GM12873 (cell line): ENCODE measurements at regions not wholly inside any gene's neighbourhood (a gene's known extent, or its start where the extent isn't known, plus 50 kb on each side); places are given as distances from the start of the nearest gene placed in this dataset.

Experiments
- TF ChIP-seq, protein P1 (sequence below): IDR thresholded peaks from 2 replicates; pipeline ENCODE4 v1.5.1; 2012; ENCODE audit warnings: low read depth, mild to moderate bottlenecking, moderate library complexity, low read length, control low read depth; ENCODE audit not compliant: insufficient read depth; ENCODE audit errors: missing control alignments

DNA sequence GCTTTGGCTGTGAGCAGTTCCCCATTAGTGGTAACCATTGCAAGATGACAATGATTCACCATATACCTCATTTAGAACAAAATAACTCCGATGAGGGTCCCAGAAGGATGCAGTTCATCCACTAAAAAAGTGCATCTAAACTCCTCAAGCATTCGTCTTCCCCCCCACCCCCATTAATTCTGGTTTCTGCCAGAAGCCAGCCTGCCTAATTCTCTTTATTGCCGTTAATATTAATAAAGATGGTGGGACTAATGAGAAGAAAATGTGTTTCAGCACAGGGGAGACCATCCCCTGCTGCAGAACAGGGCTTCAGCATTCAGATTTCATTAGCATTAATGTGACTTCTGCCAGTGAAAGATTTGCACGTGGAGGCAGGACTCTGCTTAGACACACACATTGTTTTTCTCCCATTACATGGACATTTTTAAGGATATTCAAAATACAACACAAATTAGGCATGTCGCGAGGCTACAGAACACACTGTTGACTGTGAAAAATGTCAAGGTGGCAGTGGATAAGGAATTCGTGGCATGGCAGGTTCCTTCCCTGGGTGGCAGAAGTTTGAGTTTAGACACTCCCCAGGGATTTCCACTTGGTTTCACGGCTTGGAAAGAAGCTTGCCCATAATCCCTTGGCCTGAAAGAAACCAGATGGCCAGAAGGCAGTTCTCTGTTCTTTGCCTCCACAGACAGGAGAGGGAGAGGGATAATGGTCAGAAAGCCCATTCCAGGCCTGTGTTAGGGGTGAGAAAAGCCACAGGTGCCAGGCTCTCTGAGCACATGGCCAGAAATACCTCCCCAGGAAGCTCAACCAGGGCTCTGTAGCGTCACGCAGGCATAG is 236.5 kb downstream of the FOXO1 start:
- TF ChIP-seq, protein P1, sequence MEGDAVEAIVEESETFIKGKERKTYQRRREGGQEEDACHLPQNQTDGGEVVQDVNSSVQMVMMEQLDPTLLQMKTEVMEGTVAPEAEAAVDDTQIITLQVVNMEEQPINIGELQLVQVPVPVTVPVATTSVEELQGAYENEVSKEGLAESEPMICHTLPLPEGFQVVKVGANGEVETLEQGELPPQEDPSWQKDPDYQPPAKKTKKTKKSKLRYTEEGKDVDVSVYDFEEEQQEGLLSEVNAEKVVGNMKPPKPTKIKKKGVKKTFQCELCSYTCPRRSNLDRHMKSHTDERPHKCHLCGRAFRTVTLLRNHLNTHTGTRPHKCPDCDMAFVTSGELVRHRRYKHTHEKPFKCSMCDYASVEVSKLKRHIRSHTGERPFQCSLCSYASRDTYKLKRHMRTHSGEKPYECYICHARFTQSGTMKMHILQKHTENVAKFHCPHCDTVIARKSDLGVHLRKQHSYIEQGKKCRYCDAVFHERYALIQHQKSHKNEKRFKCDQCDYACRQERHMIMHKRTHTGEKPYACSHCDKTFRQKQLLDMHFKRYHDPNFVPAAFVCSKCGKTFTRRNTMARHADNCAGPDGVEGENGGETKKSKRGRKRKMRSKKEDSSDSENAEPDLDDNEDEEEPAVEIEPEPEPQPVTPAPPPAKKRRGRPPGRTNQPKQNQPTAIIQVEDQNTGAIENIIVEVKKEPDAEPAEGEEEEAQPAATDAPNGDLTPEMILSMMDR = no peak

DNA sequence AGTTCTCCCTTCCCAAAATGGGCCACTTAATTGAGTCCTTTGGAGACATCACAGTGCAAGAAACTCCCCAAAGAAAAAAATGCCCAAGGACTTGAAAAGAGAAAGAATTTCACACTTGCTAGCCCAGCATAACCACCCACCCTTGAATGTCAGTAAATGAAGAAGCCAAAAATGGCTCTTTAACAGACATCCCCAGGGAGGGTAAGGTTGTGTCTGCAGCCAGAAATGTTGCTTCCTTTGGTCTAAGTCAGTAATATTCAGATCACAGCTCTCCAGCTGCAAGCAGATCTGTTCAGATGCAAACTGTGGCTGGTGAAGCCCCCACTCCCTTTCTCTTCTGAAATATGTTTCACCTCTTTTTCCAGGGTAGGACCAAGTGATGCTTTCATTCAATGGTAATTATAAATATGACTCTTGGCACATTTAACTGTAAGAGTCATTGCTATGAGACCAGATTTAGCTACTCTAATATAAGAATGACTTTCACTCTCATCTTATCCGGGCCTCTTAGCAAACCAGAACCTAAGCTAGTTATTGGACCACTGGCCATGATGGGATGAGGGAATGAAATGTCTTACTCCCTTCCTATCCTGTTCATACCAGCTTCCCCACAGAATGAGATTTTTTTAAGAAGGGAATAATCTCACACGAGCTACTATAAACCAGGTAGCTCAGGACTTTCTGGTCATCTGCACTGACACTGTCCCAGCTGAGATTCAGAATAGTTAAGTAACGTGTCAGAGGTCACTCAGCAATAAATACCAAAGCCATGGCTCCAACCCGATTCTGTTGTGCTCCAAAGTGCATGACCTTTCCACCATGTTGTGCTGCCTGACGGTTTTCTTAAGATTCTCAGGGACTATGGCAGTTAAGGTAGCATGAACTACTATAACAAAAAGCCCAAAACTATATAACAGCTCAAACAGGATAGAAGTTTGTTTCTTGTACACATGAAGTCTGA is 234.1 kb downstream of the FOXO1 start:
- TF ChIP-seq, protein P1 = no peak

DNA sequence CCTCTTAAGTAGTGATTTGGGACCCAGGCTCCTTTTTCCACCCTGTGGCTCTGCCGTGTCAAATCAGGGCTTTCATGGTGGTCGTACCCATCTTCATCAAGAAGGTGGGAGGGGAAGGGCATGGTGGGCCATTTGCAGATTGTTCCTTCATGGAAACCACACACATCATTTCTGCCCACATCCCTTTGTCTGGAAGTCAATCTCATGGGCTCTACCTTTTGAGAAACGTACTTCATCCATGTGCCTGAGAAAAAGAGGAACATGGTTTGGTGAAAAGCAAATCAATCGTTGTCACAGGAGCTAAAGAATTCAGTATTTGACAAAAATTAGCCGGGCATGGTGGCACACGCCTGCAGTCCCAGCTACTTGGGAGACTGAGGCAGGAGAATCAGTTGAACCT is 233.4 kb downstream of the FOXO1 start:
- TF ChIP-seq, protein P1 = no peak

DNA sequence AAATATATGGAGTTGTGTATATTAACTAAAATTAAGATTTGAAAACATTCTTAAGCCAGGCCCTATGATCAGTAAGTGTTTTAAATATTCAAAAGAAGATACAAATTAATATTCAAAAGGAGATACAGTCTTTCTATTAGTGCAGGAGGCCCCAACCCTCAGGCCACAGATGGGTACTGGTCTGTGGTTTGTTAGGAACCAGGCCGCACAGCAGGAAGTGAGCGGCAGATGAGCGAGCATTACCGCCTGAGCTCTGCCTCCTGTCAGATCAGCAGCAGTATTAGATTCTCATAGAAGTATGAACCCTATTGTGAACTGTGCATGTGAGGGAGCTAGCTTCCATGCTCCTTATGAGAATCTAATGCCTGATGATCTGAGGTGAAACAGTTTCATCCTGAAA is 232.9 kb downstream of the FOXO1 start:
- TF ChIP-seq, protein P1 = no peak

DNA sequence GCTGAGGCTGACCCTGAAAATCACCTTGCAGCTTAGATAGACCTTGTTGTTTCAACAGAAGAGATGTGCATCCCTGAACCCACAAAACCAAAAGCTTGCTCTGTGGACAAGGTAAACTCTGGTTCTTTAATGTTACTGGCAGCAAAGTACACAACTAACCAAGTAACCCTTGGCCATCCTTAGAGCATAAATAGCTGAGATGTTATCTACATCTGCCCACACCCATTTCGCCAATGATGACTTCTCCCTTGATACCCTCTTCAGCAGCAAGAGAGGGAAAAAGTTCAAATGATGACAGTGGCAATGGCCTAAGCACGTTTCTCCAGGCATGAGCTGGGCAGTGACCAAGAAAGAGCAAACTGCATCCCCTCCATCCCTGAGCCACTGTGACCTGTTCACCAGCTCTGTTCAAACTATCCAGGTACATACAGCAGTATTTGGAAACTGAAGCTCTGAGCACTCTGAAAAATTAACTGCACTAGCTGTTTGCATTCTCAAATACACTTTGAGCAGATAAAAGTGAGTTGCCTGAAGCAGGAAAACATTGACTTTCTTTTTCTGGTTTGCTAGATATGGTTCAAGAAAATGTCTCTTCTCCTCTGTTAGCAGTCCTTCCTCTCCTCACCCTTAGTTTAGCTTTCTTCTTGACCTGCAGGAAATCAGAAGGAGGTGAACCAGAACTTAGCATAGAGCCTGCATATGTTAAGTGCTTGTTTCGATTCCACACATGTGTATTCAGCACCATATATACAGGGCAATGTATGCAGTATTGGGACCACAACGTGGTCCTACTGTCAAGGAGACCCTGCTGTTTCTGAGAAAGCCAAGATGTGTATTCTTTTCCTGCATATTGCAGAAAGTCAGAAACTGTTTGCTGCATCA is 231.7 kb downstream of the FOXO1 start:
- TF ChIP-seq, protein P1 = no peak

DNA sequence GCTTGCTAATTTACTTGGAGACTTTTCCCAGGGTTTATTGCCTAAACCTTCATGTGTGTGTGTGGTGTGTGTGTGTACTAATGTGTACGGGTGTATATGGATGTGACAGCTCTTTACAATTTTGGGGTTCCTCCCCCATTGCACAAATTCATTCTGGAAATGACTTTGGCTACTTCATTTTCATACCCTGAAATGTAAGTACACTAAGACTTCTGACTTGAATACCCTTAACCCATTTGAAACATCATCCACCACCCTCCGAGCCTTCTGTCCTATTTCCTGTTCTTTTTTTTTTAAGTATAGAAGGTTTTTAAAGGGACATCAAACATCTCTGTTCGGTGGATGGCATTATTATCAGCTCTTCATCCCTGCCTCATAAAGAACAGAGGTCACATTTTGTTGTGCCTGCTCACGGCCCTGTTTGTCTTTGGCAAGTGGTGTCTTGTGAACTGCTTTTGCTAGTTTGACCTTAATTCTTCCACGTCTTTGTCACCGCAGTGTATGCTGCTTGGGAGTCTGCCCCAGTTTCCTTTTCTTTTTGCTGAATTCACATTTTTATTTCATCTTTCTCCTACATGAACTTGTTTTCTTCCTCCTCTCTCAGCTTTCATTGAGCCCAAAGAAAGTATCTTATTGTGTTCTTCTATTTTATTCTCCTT is 228.3 kb downstream of the FOXO1 start:
- TF ChIP-seq, protein P1 = no peak
